ENCODE measurements at regions not wholly inside any gene's neighbourhood (a gene's known extent, or its start where the extent isn't known, plus 50 kb on each side); places are given as distances from the start of the nearest gene placed in this dataset.
"Not testable (repeated sequence)": the region's sequence is repeated elsewhere in the genome, so short reads cannot be mapped to it uniquely, and the experiment has no call there.

GRCh38 chr13:64078480-64078936 lies 2662.9 kb upstream of the PCDH20 start:
- no peaks in the 10 kb centered on the region for H3K36me3 ChIP-seq (replicated peaks; ENCODE audit: low read depth, low read length)
- no peak overlapping the region for H3K4me2 ChIP-seq (ENCODE audit: low read length)
- no peak overlapping the region for H3K4me3 ChIP-seq (ENCODE audit: low read length)
- H3K9ac ChIP-seq (ENCODE audit: low read length): no peak overlapping the region
- TF ChIP-seq EZH2phosphoT487 (IDR thresholded peaks at IDR 0.05; ENCODE audit: low read depth) (no peak), CTCF (IDR thresholded peaks at IDR 0.05; ENCODE audit: low read depth, low read length) (no peak)
- H3K79me2 ChIP-seq (ENCODE audit: low read length): no peaks in the 10 kb centered on the region
- H3K27ac ChIP-seq (ENCODE audit: low read length): no peak overlapping the region
- H2AFZ ChIP-seq (ENCODE audit: low read depth, low read length): no peak overlapping the region
- no peaks in the 10 kb centered on the region for H3K9me3 ChIP-seq (ENCODE audit: insufficient read depth, low read length)
- H3K4me1 ChIP-seq (ENCODE audit: low read length): no peaks in the 10 kb centered on the region
- H4K20me1 ChIP-seq (ENCODE audit: insufficient read depth, low read length): no peaks in the 10 kb centered on the region
- H3K27me3 ChIP-seq (ENCODE audit: low read depth, low read length): no peaks in the 10 kb centered on the region

DNA sequence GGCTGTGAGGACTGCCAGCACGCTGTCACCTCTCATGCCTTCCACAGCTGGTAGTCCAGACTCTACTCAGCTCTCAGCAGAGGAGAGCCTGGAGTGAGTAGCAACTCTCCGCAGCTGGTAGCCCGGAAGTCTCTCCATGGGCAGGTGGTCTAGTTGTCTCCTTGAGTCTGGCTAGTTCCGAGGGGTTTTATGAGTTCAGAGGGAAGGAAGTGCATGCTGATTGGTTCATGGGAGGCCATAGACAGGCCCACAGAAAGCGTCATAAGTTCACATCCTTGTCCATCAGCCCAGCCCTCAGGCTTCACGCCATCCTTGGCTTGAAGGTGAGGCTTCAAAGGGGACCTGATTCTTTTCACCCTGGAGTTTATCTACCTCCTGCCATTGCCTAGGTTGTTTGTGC lies 2662.4 kb upstream of the PCDH20 start:
- Histone ChIP-seq H3K4me2 (ENCODE audit: low read length) (no peak overlapping the region), H3K4me1 (ENCODE audit: low read length) (no peaks in the 10 kb centered on the region), H3K27ac (ENCODE audit: low read length) (no peak overlapping the region), H3K9me3 (ENCODE audit: insufficient read depth, low read length) (no peaks in the 10 kb centered on the region), H3K4me3 (ENCODE audit: low read length) (no peak overlapping the region), H2AFZ (ENCODE audit: low read depth, low read length) (no peak overlapping the region), H3K79me2 (ENCODE audit: low read length) (no peaks in the 10 kb centered on the region), H4K20me1 (ENCODE audit: insufficient read depth, low read length) (no peaks in the 10 kb centered on the region), H3K27me3 (ENCODE audit: low read depth, low read length) (no peaks in the 10 kb centered on the region), H3K36me3 (replicated peaks; ENCODE audit: low read depth, low read length) (no peaks in the 10 kb centered on the region), H3K9ac (ENCODE audit: low read length) (no peak overlapping the region)
- no peak for TF ChIP-seq EZH2phosphoT487 (IDR thresholded peaks at IDR 0.05; ENCODE audit: low read depth)
- no peak for TF ChIP-seq CTCF (IDR thresholded peaks at IDR 0.05; ENCODE audit: low read depth, low read length)

- not testable (repeated sequence) for H3K9me3 ChIP-seq (ENCODE audit: insufficient read depth, low read length); H3K27ac ChIP-seq (ENCODE audit: low read length); H3K4me1 ChIP-seq (ENCODE audit: low read length); H3K4me2 ChIP-seq (ENCODE audit: low read length); H3K9ac ChIP-seq (ENCODE audit: low read length); H3K4me3 ChIP-seq (ENCODE audit: low read length); H3K79me2 ChIP-seq (ENCODE audit: low read length); H2AFZ ChIP-seq (ENCODE audit: low read depth, low read length); H4K20me1 ChIP-seq (ENCODE audit: insufficient read depth, low read length); H3K36me3 ChIP-seq (replicated peaks; ENCODE audit: low read depth, low read length); H3K27me3 ChIP-seq (ENCODE audit: low read depth, low read length)
Observed at GRCh38 chr13:64077132-64077835, 2661.6 kb upstream of the PCDH20 start.

DNA sequence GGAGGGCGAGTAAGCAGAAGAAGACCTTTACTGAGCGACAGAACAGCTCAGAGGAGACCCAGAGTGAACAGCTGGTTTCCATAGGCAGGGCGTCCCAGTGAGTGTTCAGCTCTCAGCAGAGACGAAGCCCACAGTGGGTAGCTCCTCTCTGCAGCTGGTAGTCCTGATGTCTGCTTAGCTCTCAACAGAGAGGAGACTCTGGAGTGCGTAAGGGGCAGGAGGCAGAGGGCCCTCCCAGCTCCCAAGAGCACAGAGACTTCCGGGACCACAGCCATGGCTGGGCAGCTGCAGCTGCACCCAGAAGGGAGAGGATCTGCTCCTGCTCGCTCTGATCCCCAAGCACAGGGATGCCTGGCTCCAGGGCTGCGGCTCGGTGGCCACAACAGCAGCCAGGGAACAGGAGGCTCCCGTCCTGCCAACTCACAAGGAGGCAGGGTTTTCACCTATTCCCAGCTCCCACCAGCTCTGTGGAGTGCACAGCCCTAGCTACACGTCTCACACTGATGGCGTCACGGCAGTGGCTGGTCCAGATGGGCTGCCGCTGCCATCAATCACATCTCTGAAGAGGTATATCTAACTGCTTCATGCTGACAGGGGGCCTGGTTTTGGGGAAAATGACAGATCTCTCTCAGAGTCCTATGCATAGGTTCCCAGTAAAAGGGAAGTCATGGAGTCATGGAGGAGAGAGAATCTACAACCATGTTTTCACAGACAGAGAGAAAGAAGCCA lies 2660.1 kb upstream of the PCDH20 start:
- H3K9ac ChIP-seq (ENCODE audit: low read length): no peak overlapping the region
- H3K36me3 ChIP-seq (replicated peaks; ENCODE audit: low read depth, low read length): no peaks in the 10 kb centered on the region
- H3K27me3 ChIP-seq (ENCODE audit: low read depth, low read length): no peaks in the 10 kb centered on the region
- H3K4me3 ChIP-seq (ENCODE audit: low read length): no peak overlapping the region
- no peak for TF ChIP-seq EZH2phosphoT487 (IDR thresholded peaks at IDR 0.05; ENCODE audit: low read depth)
- TF ChIP-seq CTCF (IDR thresholded peaks at IDR 0.05; ENCODE audit: low read depth, low read length): no peak
- H3K27ac ChIP-seq (ENCODE audit: low read length): no peak overlapping the region
- H2AFZ ChIP-seq (ENCODE audit: low read depth, low read length): no peak overlapping the region
- no peaks in the 10 kb centered on the region for H3K9me3 ChIP-seq (ENCODE audit: insufficient read depth, low read length)
- no peaks in the 10 kb centered on the region for H3K79me2 ChIP-seq (ENCODE audit: low read length)
- H3K4me2 ChIP-seq (ENCODE audit: low read length): no peak overlapping the region
- H3K4me1 ChIP-seq (ENCODE audit: low read length): no peaks in the 10 kb centered on the region
- H4K20me1 ChIP-seq (ENCODE audit: insufficient read depth, low read length): no peaks in the 10 kb centered on the region
